Gastroesophageal sphincter (tissue), 4 donors: ENCODE measurements at regions not wholly inside any gene's neighbourhood (a gene's known extent, or its start where the extent isn't known, plus 50 kb on each side); places are given as distances from the start of the nearest gene placed in this dataset.

Experiments used
- ATAC-seq: fragments of 150-250 bp; one replicate; pipeline ENCODE4 v1.9.1; 2016; ENCODE audit warnings: mild to moderate bottlenecking, moderate library complexity
- H3K27ac ChIP-seq, 4 donors: fragments of 200-600 bp; sonication (generic) in 3 of 4; 1 replicate in 3 of 4; 2 replicates in 1 of 4; pipeline ENCODE4 v1.5.1; 2016 to 2019
- H3K27me3 ChIP-seq: fragments of 200-600 bp; sonication (generic); one replicate; pipeline ENCODE4 v1.5.1; 2019
- H3K36me3 ChIP-seq, 2 donors: fragments of 200-600 bp; sonication (generic); one replicate each; pipeline ENCODE4 v1.5.1; 2019; ENCODE audit warnings: control low read depth in 1 of 2
- H3K4me1 ChIP-seq, 3 donors: fragments of 200-600 bp; sonication (generic); 1 replicate in 2 of 3; 2 replicates in 1 of 3; pipeline ENCODE4 v1.5.1; 2016 to 2019; ENCODE audit warnings: control low read depth in 2 of 3
- H3K4me3 ChIP-seq, 2 donors: fragments of 200-600 bp; sonication (generic); one replicate each; pipeline ENCODE4 v1.5.1; 2019; ENCODE audit warnings: mild to moderate bottlenecking in 1 of 2, moderate library complexity in 1 of 2
- H3K9me3 ChIP-seq, 3 donors: fragments of 200-600 bp; sonication (generic); one replicate each; pipeline ENCODE4 v1.5.1; 2017 to 2019; ENCODE audit warnings: control low read depth in 2 of 3
- CTCF ChIP-seq, 4 experiments: fragments of 200-600 bp in 2 of 4; fragments of 450-650 bp in 2 of 4; sonication (generic) in 1 of 4; IDR thresholded peaks; one replicate each; pipeline ENCODE4 v1.5.1; 2017 to 2019; ENCODE audit warnings: antibody characterized with exemption in 4 of 4, mild to moderate bottlenecking in 2 of 4, moderate library complexity in 2 of 4
- EP300 ChIP-seq: sonication (generic); formaldehyde crosslinking; IDR thresholded peaks from one replicate; pipeline ENCODE4 v1.6.1; 2017; ENCODE audit warnings: antibody characterized with exemption, mild to moderate bottlenecking
- POLR2A ChIP-seq, 2 donors: fragments of 450-650 bp; IDR thresholded peaks; one replicate each; pipeline ENCODE4 v1.6.1; 2017; ENCODE audit warnings: antibody characterized with exemption in 2 of 2, mild to moderate bottlenecking in 2 of 2, moderate library complexity in 1 of 2
- POLR2AphosphoS5 ChIP-seq: sonication (generic); formaldehyde crosslinking; IDR thresholded peaks from one replicate; pipeline ENCODE4 v1.6.1; 2017; ENCODE audit warnings: antibody characterized with exemption
- WGBS, 2 donors: methylation state at CpG; one replicate each; pipeline ENCODE4 v1.1.5; 2018; ENCODE audit warnings: low coverage in 1 of 2; 5-methylcytosine and 5-hydroxymethylcytosine counted together

- no peaks in the 10 kb centered on the region for H3K9me3 ChIP-seq
- H3K36me3 ChIP-seq = no peaks in the 10 kb centered on the region
- TF ChIP-seq POLR2A (IDR thresholded peaks at IDR 0.05) (no peak), POLR2AphosphoS5 (no peak), EP300 (no peak), CTCF (IDR thresholded peaks at IDR 0.05) (no peak)
- no peak overlapping the region for H3K27ac ChIP-seq
- no peak for ATAC-seq
- no peaks in the 10 kb centered on the region for H3K4me1 ChIP-seq
- H3K27me3 ChIP-seq = no peaks in the 10 kb centered on the region
- WGBS, 2 donors = 90 to 94% methylated on average over 2 of the region's 2 CpGs
- H3K4me3 ChIP-seq = no peak overlapping the region
These were observed 97.2 kb upstream of the SEMA3A start for GRCh38 chr7:84291756-84292155.

- no peaks in the 10 kb centered on the region for H3K4me1 ChIP-seq
- 82 to 92% methylated on average over 2 of the region's 2 CpGs for WGBS, 2 donors
- H3K27me3 ChIP-seq = no peaks in the 10 kb centered on the region
- H3K9me3 ChIP-seq = no peaks in the 10 kb centered on the region
- H3K4me3 ChIP-seq = no peak overlapping the region
- H3K36me3 ChIP-seq = no peaks in the 10 kb centered on the region
- TF ChIP-seq CTCF (IDR thresholded peaks at IDR 0.05) = no peak
- TF ChIP-seq POLR2A (IDR thresholded peaks at IDR 0.05) = no peak
- TF ChIP-seq EP300 = no peak
- no peak for TF ChIP-seq POLR2AphosphoS5
- ATAC-seq = no peak
- H3K27ac ChIP-seq = no peak overlapping the region
These were observed 89.2 kb upstream of the SEMA3A start for GRCh38 chr7:84283798-84284197.

GRCh38 chr7:84281518-84281917, 86.9 kb upstream of the SEMA3A start:
- Histone ChIP-seq H3K27ac (no peak overlapping the region), H3K36me3 (no peaks in the 10 kb centered on the region), H3K4me3 (no peak overlapping the region), H3K4me1 (no peaks in the 10 kb centered on the region), H3K9me3 (peaks cover 0 to 9% (median 0%) of the 10 kb centered on the region in 3 donors), H3K27me3 (no peaks in the 10 kb centered on the region)
- TF ChIP-seq POLR2AphosphoS5 (no peak), POLR2A (IDR thresholded peaks at IDR 0.05) (no peak), EP300 (no peak), CTCF (IDR thresholded peaks at IDR 0.05) (no peak)
- ATAC-seq = no peak

- WGBS, 2 donors = 15 to 36% methylated on average over 2 of the region's 2 CpGs
- peak; percentile 47 for ATAC-seq
- TF ChIP-seq CTCF (IDR thresholded peaks at IDR 0.05) = no peak
- no peak for TF ChIP-seq POLR2A (IDR thresholded peaks at IDR 0.05)
- TF ChIP-seq EP300 = no peak
- TF ChIP-seq POLR2AphosphoS5 = no peak
These were observed 83.1 kb upstream of the SEMA3A start for GRCh38 chr7:84277628-84278224.

GRCh38 chr7:84274029-84274638, 79.5 kb upstream of the SEMA3A start:
- TF ChIP-seq POLR2AphosphoS5 = peak; percentile 50
- TF ChIP-seq EP300 = no peak
- no peak for TF ChIP-seq CTCF (IDR thresholded peaks at IDR 0.05)
- TF ChIP-seq POLR2A (IDR thresholded peaks at IDR 0.05) = no peak
- 48 to 58% methylated on average over 2 to 3 of the region's 3 CpGs for WGBS, 2 donors
- H3K4me3 ChIP-seq = no peak overlapping the region
- no peaks in the 10 kb centered on the region for H3K4me1 ChIP-seq
- H3K27me3 ChIP-seq = no peaks in the 10 kb centered on the region
- ATAC-seq = no peak
- H3K36me3 ChIP-seq = no peaks in the 10 kb centered on the region
- no peak overlapping the region for H3K27ac ChIP-seq
- peaks cover 0 to 9% (median 0%) of the 10 kb centered on the region in 3 donors for H3K9me3 ChIP-seq

More at GRCh38 chr7:84277628-84278224, 83.1 kb upstream of the SEMA3A start:
- Histone ChIP-seq H3K27me3 (no peaks in the 10 kb centered on the region), H3K4me1 (no peaks in the 10 kb centered on the region), H3K9me3 (peaks cover 0 to 9% (median 0%) of the 10 kb centered on the region in 3 donors), H3K27ac (peak overlapping the region in 1 of 4 donors; percentile 22), H3K4me3 (no peak overlapping the region), H3K36me3 (no peaks in the 10 kb centered on the region)
